ENCODE measurements at regions not wholly inside any gene's neighbourhood (a gene's known extent, or its start where the extent isn't known, plus 50 kb on each side); places are given as distances from the start of the nearest gene placed in this dataset.

DNA sequence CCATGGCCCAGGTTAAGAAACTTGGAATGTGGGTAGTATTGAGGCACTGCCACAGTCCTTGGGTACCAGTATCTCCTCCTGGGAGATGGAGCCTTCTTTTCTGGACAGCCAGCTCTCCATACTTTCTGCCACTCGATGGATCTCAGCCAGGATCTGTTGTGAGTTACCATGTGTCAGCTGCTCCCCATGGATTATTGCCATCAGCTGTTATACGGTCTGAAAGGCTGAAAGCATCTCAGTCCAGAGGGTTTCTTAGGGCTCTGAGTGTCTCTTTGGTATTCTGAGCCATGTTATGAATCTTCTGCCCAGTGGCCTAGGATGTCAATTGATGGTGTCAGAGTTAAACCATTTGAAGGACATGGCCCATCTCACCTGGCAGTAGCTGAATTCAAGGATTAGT lies 197.5 kb downstream of the C7orf25 start:
- TF ChIP-seq, protein P1, sequence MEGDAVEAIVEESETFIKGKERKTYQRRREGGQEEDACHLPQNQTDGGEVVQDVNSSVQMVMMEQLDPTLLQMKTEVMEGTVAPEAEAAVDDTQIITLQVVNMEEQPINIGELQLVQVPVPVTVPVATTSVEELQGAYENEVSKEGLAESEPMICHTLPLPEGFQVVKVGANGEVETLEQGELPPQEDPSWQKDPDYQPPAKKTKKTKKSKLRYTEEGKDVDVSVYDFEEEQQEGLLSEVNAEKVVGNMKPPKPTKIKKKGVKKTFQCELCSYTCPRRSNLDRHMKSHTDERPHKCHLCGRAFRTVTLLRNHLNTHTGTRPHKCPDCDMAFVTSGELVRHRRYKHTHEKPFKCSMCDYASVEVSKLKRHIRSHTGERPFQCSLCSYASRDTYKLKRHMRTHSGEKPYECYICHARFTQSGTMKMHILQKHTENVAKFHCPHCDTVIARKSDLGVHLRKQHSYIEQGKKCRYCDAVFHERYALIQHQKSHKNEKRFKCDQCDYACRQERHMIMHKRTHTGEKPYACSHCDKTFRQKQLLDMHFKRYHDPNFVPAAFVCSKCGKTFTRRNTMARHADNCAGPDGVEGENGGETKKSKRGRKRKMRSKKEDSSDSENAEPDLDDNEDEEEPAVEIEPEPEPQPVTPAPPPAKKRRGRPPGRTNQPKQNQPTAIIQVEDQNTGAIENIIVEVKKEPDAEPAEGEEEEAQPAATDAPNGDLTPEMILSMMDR (IDR thresholded peaks at IDR 0.05; ENCODE audit: low read depth, low read length) = no peak

DNA sequence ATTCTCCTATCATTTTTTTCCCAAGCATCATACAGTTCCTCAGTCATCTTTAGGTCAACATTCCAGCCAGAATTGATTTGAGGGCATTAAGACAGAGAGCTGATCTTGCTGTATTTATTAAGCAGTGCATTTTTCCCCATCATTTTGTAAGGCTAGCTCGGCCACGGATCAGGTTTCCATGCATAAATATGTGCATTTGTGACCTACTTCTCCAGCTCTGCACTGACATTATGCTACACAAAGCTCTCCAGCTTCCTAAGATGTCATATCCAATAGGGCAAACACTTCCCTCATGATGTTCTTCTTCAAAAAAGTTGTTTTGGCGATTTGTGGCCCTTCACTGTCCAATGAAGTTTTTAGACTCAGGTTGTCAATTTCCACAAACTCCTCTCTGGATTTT lies 202.6 kb downstream of the C7orf25 start:
- no peaks in the 10 kb centered on the region for H3K4me1 ChIP-seq
- no peaks in the 10 kb centered on the region for H3K9me3 ChIP-seq
- no peak overlapping the region for H3K4me3 ChIP-seq (ENCODE audit: low read depth, low read length)
- H3K36me3 ChIP-seq = no peaks in the 10 kb centered on the region
- no peaks in the 10 kb centered on the region for H3K27me3 ChIP-seq
- TF ChIP-seq, protein P1 (IDR thresholded peaks at IDR 0.05; ENCODE audit: low read depth, low read length) = no peak
- DNase-seq = no peak

More for the DNA sequence above, 197.5 kb downstream of the C7orf25 start:
- no peaks in the 10 kb centered on the region for H3K36me3 ChIP-seq
- no peak overlapping the region for H3K4me3 ChIP-seq (ENCODE audit: low read depth, low read length)
- DNase-seq = no peak
- H3K27me3 ChIP-seq = no peaks in the 10 kb centered on the region
- H3K9me3 ChIP-seq = no peaks in the 10 kb centered on the region; the same call in 1 of the 2 replicates
- no peaks in the 10 kb centered on the region for H3K4me1 ChIP-seq

DNA sequence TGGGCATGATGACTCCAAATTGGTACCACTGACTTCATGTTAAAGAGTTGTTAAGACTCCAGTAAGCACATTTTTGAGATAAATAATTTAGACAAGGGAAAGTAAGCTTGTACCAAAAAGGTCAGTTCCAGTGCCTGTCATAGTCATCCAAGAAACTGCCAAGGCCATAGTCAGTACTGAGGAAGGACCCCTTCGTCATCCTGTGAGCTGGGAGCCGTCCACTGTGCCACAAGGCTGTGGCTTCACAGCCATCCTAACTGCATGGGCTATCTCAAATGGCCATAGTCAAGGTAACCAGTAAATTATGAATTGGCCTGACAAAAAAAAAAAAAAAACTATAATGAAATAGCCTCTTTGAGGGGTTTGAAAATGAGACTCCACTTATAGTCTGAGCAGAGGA lies 207.2 kb downstream of the C7orf25 start:
- no peaks in the 10 kb centered on the region for H3K36me3 ChIP-seq
- DNase-seq = no peak
- H3K9me3 ChIP-seq = no peaks in the 10 kb centered on the region
- TF ChIP-seq, protein P1 (IDR thresholded peaks at IDR 0.05; ENCODE audit: low read depth, low read length) = no peak
- no peak overlapping the region for H3K4me3 ChIP-seq (ENCODE audit: low read depth, low read length)
- no peaks in the 10 kb centered on the region for H3K27me3 ChIP-seq
- no peaks in the 10 kb centered on the region for H3K4me1 ChIP-seq

DNA sequence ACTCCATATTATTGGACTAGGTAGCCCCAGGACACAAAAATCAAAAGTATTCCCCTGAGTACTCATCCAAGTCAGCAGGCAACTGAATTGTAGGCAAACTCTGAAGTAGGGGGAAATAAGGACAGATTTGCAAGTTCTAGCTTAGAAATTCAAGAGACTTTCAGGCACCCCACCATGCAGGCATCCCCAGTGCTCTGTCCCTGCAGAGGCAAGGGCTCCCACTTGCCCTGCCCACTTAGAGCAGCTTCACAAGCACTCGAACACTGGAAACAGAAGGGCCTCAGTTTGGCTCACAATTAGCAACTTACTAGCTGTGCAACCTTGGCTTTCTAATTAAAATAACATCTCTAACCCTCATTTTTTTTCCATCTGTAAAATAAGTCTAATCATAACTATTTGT lies 209.2 kb downstream of the C7orf25 start:
- no peak overlapping the region for H3K4me3 ChIP-seq (ENCODE audit: low read depth, low read length)
- no peaks in the 10 kb centered on the region for H3K27me3 ChIP-seq
- TF ChIP-seq, protein P1 (IDR thresholded peaks at IDR 0.05; ENCODE audit: low read depth, low read length) = no peak
- no peaks in the 10 kb centered on the region for H3K4me1 ChIP-seq
- no peak for DNase-seq
- H3K9me3 ChIP-seq = no peaks in the 10 kb centered on the region
- no peaks in the 10 kb centered on the region for H3K36me3 ChIP-seq

- no peaks in the 10 kb centered on the region for H3K36me3 ChIP-seq
- no peaks in the 10 kb centered on the region for H3K9me3 ChIP-seq
- TF ChIP-seq, protein P1 (IDR thresholded peaks at IDR 0.05; ENCODE audit: low read depth, low read length) = no peak
- H3K4me3 ChIP-seq (ENCODE audit: low read depth, low read length) = no peak overlapping the region
- H3K27me3 ChIP-seq = no peaks in the 10 kb centered on the region
- DNase-seq = no peak
- no peaks in the 10 kb centered on the region for H3K4me1 ChIP-seq
These were observed 211.2 kb downstream of the C7orf25 start for GRCh38 chr7:42700406-42701327.
